K562 (cell line): ENCODE measurements at regions not wholly inside any gene's neighbourhood (a gene's known extent, or its start where the extent isn't known, plus 50 kb on each side); places are given as distances from the start of the nearest gene placed in this dataset.
A peak's percentile ranks its signal among the peaks of the same experiment; 100 is the strongest.

Source experiments
- AFF4 ChIP-seq: sonication (generic); formaldehyde crosslinking; IDR thresholded peaks from 2 replicates; pipeline ENCODE4 v1.8.0; 2023; ENCODE audit warnings: mild to moderate bottlenecking, missing genetic modification reagents
- ATF3 ChIP-seq, 2 experiments: fragments of 450-650 bp in 1 of 2; sonication (generic) in 1 of 2; formaldehyde crosslinking in 1 of 2; IDR thresholded peaks in 1 of 2; conservative IDR thresholded peaks in 1 of 2; 2 replicates each; pipeline versions ENCODE4 v1.6.1 to v1.8.1; 2016 to 2023; ENCODE audit warnings: mild to moderate bottlenecking in 2 of 2, moderate library complexity in 2 of 2, inconsistent platforms in 1 of 2, missing genetic modification reagents in 1 of 2
- BCLAF1 ChIP-seq, 2 experiments: fragments of 450-650 bp in 1 of 2; IDR thresholded peaks; 2 replicates each; pipeline ENCODE4 v1.6.1; 2011 to 2017; ENCODE audit warnings: low read depth in 2 of 2, antibody characterized with exemption in 1 of 2, borderline replicate concordance in 1 of 2, low read length in 1 of 2, mild to moderate bottlenecking in 1 of 2, mixed read lengths in 1 of 2; ENCODE audit not compliant: control insufficient read depth in 1 of 2

- no peak for TF ChIP-seq BCLAF1 (IDR thresholded peaks at IDR 0.05; ENCODE audit: borderline replicate concordance in 1 of 2, control insufficient read depth in 1 of 2, low read depth in 2 of 2, low read length in 1 of 2)
- TF ChIP-seq ATF3 (IDR thresholded peaks at IDR 0.05) = 0 out of 2 replicates have a peak, but pooled peaks have one; percentile 15
- no peak for TF ChIP-seq ATF3 (CRISPR knock-in tag; conservative IDR thresholded peaks at IDR 0.05)
- no peak for TF ChIP-seq AFF4 (CRISPR knock-in tag)
These were observed 180.9 kb downstream of the KIF18A start (continued) for GRCh38 chr11:27926981-27927481.
